OCI-LY7 (cell line): ENCODE measurements at regions not wholly inside any gene's neighbourhood (a gene's known extent, or its start where the extent isn't known, plus 50 kb on each side); places are given as distances from the start of the nearest gene placed in this dataset.

Experiments used
- CTCF ChIP-seq: fragments of 200-600 bp; sonication (generic); conservative IDR thresholded peaks from 2 replicates; pipeline ENCODE4 v1.5.1; 2014; ENCODE audit warnings: mild to moderate bottlenecking, antibody characterized with exemption, low read length, moderate library complexity, mixed read lengths
- EZH2phosphoT487 ChIP-seq: fragments of 200-600 bp; sonication (generic); IDR thresholded peaks from 2 replicates; pipeline ENCODE4 v1.6.1; 2018; ENCODE audit warnings: low read depth, borderline replicate concordance, mild to moderate bottlenecking, mixed run types, antibody characterized with exemption, low read length, moderate library complexity, mixed read lengths

- TF ChIP-seq CTCF (no peak), EZH2phosphoT487 (no peak)
These were observed 489.1 kb downstream of the SMARCA1 start for GRCh38 chrX:129034196-129034595.
